ENCODE measurements at regions not wholly inside any gene's neighbourhood (a gene's known extent, or its start where the extent isn't known, plus 50 kb on each side); places are given as distances from the start of the nearest gene placed in this dataset.

GRCh38 chr6:141134723-141135122 lies 998.0 kb upstream of the GJE1 start:
- H3K27me3 ChIP-seq (ENCODE audit: control insufficient read depth, insufficient read depth, low read length) = no peaks in the 10 kb centered on the region
- H3K27ac ChIP-seq (ENCODE audit: low read depth, low read length) = no peak overlapping the region
- no peak overlapping the region for H3K4me3 ChIP-seq (ENCODE audit: low read length)
- no peak overlapping the region for H3K9ac ChIP-seq (ENCODE audit: low read length)
- H3K4me1 ChIP-seq (ENCODE audit: control insufficient read depth, insufficient read depth, low read length) = no peaks in the 10 kb centered on the region
- no peaks in the 10 kb centered on the region for H3K36me3 ChIP-seq (ENCODE audit: control insufficient read depth, insufficient read depth, low read length)

GRCh38 chr6:141133836-141134235 lies 998.9 kb upstream of the GJE1 start:
- H3K4me1 ChIP-seq (ENCODE audit: control insufficient read depth, insufficient read depth, low read length) = no peaks in the 10 kb centered on the region
- no peak overlapping the region for H3K9ac ChIP-seq (ENCODE audit: low read length)
- H3K27me3 ChIP-seq (ENCODE audit: control insufficient read depth, insufficient read depth, low read length) = no peaks in the 10 kb centered on the region

DNA sequence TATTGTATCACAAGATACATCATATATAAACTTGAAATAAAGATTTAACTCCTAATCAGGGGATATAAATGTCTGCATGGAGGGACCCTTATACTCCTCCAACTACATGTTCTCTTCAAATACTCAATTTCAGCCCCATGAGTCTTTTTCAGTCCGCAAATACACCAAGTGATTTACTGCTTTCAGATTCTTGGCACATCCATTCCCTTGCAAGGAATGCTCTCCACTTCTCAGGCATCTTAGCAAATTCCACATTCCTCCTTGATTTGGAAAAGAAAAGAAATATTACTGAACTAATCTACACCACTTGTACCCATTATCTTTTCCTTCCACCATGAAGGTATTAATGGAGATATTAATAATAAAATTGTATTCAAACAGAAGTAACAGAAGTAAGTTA lies 999.4 kb upstream of the GJE1 start:
- H3K4me1 ChIP-seq (ENCODE audit: control insufficient read depth, insufficient read depth, low read length) = no peaks in the 10 kb centered on the region
- H3K36me3 ChIP-seq (ENCODE audit: control insufficient read depth, insufficient read depth, low read length) = no peaks in the 10 kb centered on the region
- no peak overlapping the region for H3K9ac ChIP-seq (ENCODE audit: low read length)
- H3K4me3 ChIP-seq (ENCODE audit: low read length) = no peak overlapping the region
- no peaks in the 10 kb centered on the region for H3K27me3 ChIP-seq (ENCODE audit: control insufficient read depth, insufficient read depth, low read length)
- H3K27ac ChIP-seq (ENCODE audit: low read depth, low read length) = no peak overlapping the region

More at GRCh38 chr6:141133836-141134235, 998.9 kb upstream of the GJE1 start:
- Histone ChIP-seq H3K4me3 (ENCODE audit: low read length) (no peak overlapping the region), H3K36me3 (ENCODE audit: control insufficient read depth, insufficient read depth, low read length) (no peaks in the 10 kb centered on the region), H3K27ac (ENCODE audit: low read depth, low read length) (no peak overlapping the region)

DNA sequence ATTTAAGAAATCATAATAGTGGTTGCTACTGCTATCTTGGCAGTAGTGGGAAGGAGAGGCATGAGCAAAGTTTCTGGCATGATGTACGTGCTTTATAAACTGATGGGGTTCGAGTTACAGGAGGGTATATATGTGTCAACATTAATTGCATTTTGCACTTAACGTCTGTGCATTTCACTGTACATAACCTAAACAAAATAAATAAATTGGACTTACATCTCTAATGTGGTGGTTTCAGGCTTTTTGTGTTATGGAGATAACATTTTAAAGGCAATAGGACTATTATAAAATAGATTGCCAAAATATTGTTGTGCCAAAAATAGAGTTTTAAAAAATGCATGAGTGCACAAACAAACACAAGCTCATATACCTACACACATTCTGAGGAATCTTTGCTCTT lies 1001.1 kb upstream of the GJE1 start:
- no peak overlapping the region for H3K4me3 ChIP-seq (ENCODE audit: low read length)
- H3K9ac ChIP-seq (ENCODE audit: low read length) = no peak overlapping the region
- H3K4me1 ChIP-seq (ENCODE audit: control insufficient read depth, insufficient read depth, low read length) = no peaks in the 10 kb centered on the region
- no peaks in the 10 kb centered on the region for H3K36me3 ChIP-seq (ENCODE audit: control insufficient read depth, insufficient read depth, low read length)
- H3K27me3 ChIP-seq (ENCODE audit: control insufficient read depth, insufficient read depth, low read length) = no peaks in the 10 kb centered on the region
- no peak overlapping the region for H3K27ac ChIP-seq (ENCODE audit: low read depth, low read length)

DNA sequence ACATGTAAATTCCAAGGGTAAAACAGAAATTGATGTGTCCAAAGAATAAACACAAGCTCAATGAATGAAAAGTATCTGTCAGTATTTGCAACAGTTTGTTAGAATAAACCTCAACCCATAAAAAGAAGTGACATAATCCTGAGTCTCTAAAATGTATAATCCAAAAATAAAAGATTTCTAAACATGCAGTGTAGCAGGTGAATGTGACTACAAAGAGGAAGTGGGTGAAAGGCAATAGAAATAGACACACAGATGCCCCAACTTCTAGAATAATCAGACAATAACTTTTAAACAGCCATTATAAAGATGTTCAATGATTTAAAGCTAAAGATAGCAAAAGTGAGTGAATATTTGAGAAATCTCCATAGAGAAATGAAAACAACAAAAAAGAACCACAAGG lies 1009.2 kb upstream of the GJE1 start:
- H3K9ac ChIP-seq (ENCODE audit: low read length) = no peak overlapping the region
- H3K27ac ChIP-seq (ENCODE audit: low read depth, low read length) = no peak overlapping the region
- no peaks in the 10 kb centered on the region for H3K27me3 ChIP-seq (ENCODE audit: control insufficient read depth, insufficient read depth, low read length)
- no peak overlapping the region for H3K4me3 ChIP-seq (ENCODE audit: low read length)
- H3K36me3 ChIP-seq (ENCODE audit: control insufficient read depth, insufficient read depth, low read length) = no peaks in the 10 kb centered on the region
- no peaks in the 10 kb centered on the region for H3K4me1 ChIP-seq (ENCODE audit: control insufficient read depth, insufficient read depth, low read length)

- no peaks in the 10 kb centered on the region for H3K36me3 ChIP-seq (ENCODE audit: control insufficient read depth, insufficient read depth, low read length)
- H3K27me3 ChIP-seq (ENCODE audit: control insufficient read depth, insufficient read depth, low read length) = no peaks in the 10 kb centered on the region
- no peak overlapping the region for H3K27ac ChIP-seq (ENCODE audit: low read depth, low read length)
- no peak overlapping the region for H3K4me3 ChIP-seq (ENCODE audit: low read length)
- H3K9ac ChIP-seq (ENCODE audit: low read length) = no peak overlapping the region
- no peaks in the 10 kb centered on the region for H3K4me1 ChIP-seq (ENCODE audit: control insufficient read depth, insufficient read depth, low read length)
These were observed 1009.7 kb upstream of the GJE1 start for GRCh38 chr6:141123049-141123448.

- H3K4me3 ChIP-seq (ENCODE audit: low read length) = no peak overlapping the region
- no peak overlapping the region for H3K9ac ChIP-seq (ENCODE audit: low read length)
- H3K4me1 ChIP-seq (ENCODE audit: control insufficient read depth, insufficient read depth, low read length) = no peaks in the 10 kb centered on the region
- no peaks in the 10 kb centered on the region for H3K27me3 ChIP-seq (ENCODE audit: control insufficient read depth, insufficient read depth, low read length)
- H3K36me3 ChIP-seq (ENCODE audit: control insufficient read depth, insufficient read depth, low read length) = no peaks in the 10 kb centered on the region
- no peak overlapping the region for H3K27ac ChIP-seq (ENCODE audit: low read depth, low read length)
These were observed 1013.7 kb upstream of the GJE1 start for GRCh38 chr6:141118991-141119390.

- no peaks in the 10 kb centered on the region for H3K4me1 ChIP-seq (ENCODE audit: control insufficient read depth, insufficient read depth, low read length)
- H3K9ac ChIP-seq (ENCODE audit: low read length) = no peak overlapping the region
- no peaks in the 10 kb centered on the region for H3K27me3 ChIP-seq (ENCODE audit: control insufficient read depth, insufficient read depth, low read length)
- no peaks in the 10 kb centered on the region for H3K36me3 ChIP-seq (ENCODE audit: control insufficient read depth, insufficient read depth, low read length)
- no peak overlapping the region for H3K27ac ChIP-seq (ENCODE audit: low read depth, low read length)
- no peak overlapping the region for H3K4me3 ChIP-seq (ENCODE audit: low read length)
These were observed 1014.9 kb upstream of the GJE1 start for GRCh38 chr6:141117874-141118273.

DNA sequence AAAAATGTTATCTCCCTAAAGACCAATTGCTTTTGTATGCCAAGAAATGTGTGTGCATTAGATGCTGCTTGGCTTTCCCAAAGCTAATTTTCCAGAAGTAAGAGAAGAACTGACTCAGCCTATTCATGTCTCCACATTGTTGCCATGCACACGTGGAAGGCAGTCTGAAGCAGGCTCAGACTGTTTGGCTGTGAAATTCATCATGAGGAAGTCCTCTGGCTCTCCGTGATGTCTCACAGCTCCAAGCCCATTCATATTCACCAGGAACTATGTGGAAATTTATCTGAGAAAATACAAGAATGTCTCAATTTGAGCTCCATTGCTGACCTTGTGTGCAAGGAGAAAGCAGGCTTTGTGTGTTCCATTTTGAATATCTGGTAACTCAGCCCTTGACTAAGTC lies 1022.2 kb upstream of the GJE1 start:
- Histone ChIP-seq H3K4me1 (ENCODE audit: control insufficient read depth, insufficient read depth, low read length) (no peaks in the 10 kb centered on the region), H3K36me3 (ENCODE audit: control insufficient read depth, insufficient read depth, low read length) (no peaks in the 10 kb centered on the region), H3K9ac (ENCODE audit: low read length) (no peak overlapping the region), H3K27me3 (ENCODE audit: control insufficient read depth, insufficient read depth, low read length) (no peaks in the 10 kb centered on the region), H3K4me3 (ENCODE audit: low read length) (no peak overlapping the region), H3K27ac (ENCODE audit: low read depth, low read length) (no peak overlapping the region)

- Histone ChIP-seq H3K9ac (ENCODE audit: low read length) (no peak overlapping the region), H3K27me3 (ENCODE audit: control insufficient read depth, insufficient read depth, low read length) (no peaks in the 10 kb centered on the region), H3K4me3 (ENCODE audit: low read length) (no peak overlapping the region), H3K36me3 (ENCODE audit: control insufficient read depth, insufficient read depth, low read length) (no peaks in the 10 kb centered on the region), H3K4me1 (ENCODE audit: control insufficient read depth, insufficient read depth, low read length) (no peaks in the 10 kb centered on the region), H3K27ac (ENCODE audit: low read depth, low read length) (no peak overlapping the region)
These were observed 1025.0 kb upstream of the GJE1 start for GRCh38 chr6:141107591-141108160.

- no peak overlapping the region for H3K27ac ChIP-seq (ENCODE audit: low read depth, low read length)
- no peaks in the 10 kb centered on the region for H3K36me3 ChIP-seq (ENCODE audit: control insufficient read depth, insufficient read depth, low read length)
- H3K9ac ChIP-seq (ENCODE audit: low read length) = no peak overlapping the region
- H3K4me1 ChIP-seq (ENCODE audit: control insufficient read depth, insufficient read depth, low read length) = no peaks in the 10 kb centered on the region
- no peaks in the 10 kb centered on the region for H3K27me3 ChIP-seq (ENCODE audit: control insufficient read depth, insufficient read depth, low read length)
- no peak overlapping the region for H3K4me3 ChIP-seq (ENCODE audit: low read length)
These were observed 1027.2 kb upstream of the GJE1 start for GRCh38 chr6:141105481-141105880.

- Histone ChIP-seq H3K27ac (ENCODE audit: low read depth, low read length) (no peak overlapping the region), H3K27me3 (ENCODE audit: control insufficient read depth, insufficient read depth, low read length) (no peaks in the 10 kb centered on the region), H3K4me3 (ENCODE audit: low read length) (no peak overlapping the region), H3K9ac (ENCODE audit: low read length) (no peak overlapping the region), H3K4me1 (ENCODE audit: control insufficient read depth, insufficient read depth, low read length) (no peaks in the 10 kb centered on the region), H3K36me3 (ENCODE audit: control insufficient read depth, insufficient read depth, low read length) (no peaks in the 10 kb centered on the region)
These were observed 1029.5 kb upstream of the GJE1 start for GRCh38 chr6:141103246-141103645.

DNA sequence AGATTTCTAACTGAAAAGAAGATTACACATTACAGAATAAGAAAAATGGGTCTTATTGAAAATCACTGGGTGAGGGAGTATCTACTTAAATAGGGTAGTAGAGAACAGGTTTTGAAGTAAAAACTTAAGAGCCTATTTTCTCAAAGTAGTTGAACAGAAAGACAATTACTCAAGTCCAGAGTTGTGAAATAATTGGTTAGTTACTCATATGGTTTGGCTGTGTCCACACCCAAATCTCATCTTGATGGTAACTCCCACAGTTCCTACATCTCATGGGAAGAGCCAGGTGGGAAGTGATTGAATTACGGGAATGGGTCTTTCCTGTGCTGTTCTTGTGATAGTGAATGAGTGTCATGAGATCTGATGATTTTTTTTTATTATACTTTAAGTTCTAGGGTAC lies 1035.3 kb upstream of the GJE1 start:
- Histone ChIP-seq H3K27me3 (ENCODE audit: control insufficient read depth, insufficient read depth, low read length) (no peaks in the 10 kb centered on the region), H3K9ac (ENCODE audit: low read length) (no peak overlapping the region), H3K36me3 (ENCODE audit: control insufficient read depth, insufficient read depth, low read length) (no peaks in the 10 kb centered on the region), H3K4me1 (ENCODE audit: control insufficient read depth, insufficient read depth, low read length) (no peaks in the 10 kb centered on the region), H3K27ac (ENCODE audit: low read depth, low read length) (no peak overlapping the region), H3K4me3 (ENCODE audit: low read length) (no peak overlapping the region)

Measured in rectal smooth muscle tissue (tissue), 1 donor.